ENCODE measurements at regions not wholly inside any gene's neighbourhood (a gene's known extent, or its start where the extent isn't known, plus 50 kb on each side); places are given as distances from the start of the nearest gene placed in this dataset.
"Not testable (repeated sequence)": the region's sequence is repeated elsewhere in the genome, so short reads cannot be mapped to it uniquely, and the experiment has no call there.

- H3K27me3 Mint-ChIP-seq (ENCODE audit: low read depth): peaks cover 51% of the 10 kb centered on the region
Measured at GRCh38 chr6:28838289-28838633, 85.5 kb downstream of the TRIM27 start.

GRCh38 chr6:28838634-28839442, 84.9 kb downstream of the TRIM27 start:
- peak; percentile 58 to 73 (median 65) for TF ChIP-seq CTCF (IDR thresholded peaks at IDR 0.05; ENCODE audit: unreplicated experiment in 3 of 3)
- H3K27me3 Mint-ChIP-seq (ENCODE audit: low read depth): peaks cover 51% of the 10 kb centered on the region
- no peaks in the 10 kb centered on the region for H3K36me3 Mint-ChIP-seq (ENCODE audit: low read depth)
- peaks cover 14% of the 10 kb centered on the region for H3K4me1 Mint-ChIP-seq
- H3K27ac Mint-ChIP-seq: peak overlapping the region; percentile 79 to 98 (median 95)
- no peaks in the 10 kb centered on the region for H3K9me3 Mint-ChIP-seq
- H3K4me3 Mint-ChIP-seq: peak overlapping the region; percentile 96 to 100 (median 99)

More at GRCh38 chr6:28838289-28838633, 85.5 kb downstream of the TRIM27 start:
- TF ChIP-seq CTCF (IDR thresholded peaks at IDR 0.05; ENCODE audit: unreplicated experiment in 3 of 3): no peak
- Mint-ChIP-seq H3K4me1 (peaks cover 14% of the 10 kb centered on the region), H3K27ac (peak overlapping the region; percentile 79 to 98 (median 95)), H3K9me3 (no peaks in the 10 kb centered on the region), H3K36me3 (ENCODE audit: low read depth) (no peaks in the 10 kb centered on the region), H3K4me3 (peak overlapping the region; percentile 96 to 100 (median 99))

GRCh38 chr6:28839443-28840120, 84.2 kb downstream of the TRIM27 start:
- Mint-ChIP-seq H3K4me1 (peaks cover 14% of the 10 kb centered on the region), H3K4me3 (peak overlapping the region; percentile 96 to 100 (median 99)), H3K27ac (peak overlapping the region in 2 of 3 experiments; percentile 79 to 95), H3K36me3 (ENCODE audit: low read depth) (no peaks in the 10 kb centered on the region), H3K9me3 (no peaks in the 10 kb centered on the region), H3K27me3 (ENCODE audit: low read depth) (peaks cover 51% of the 10 kb centered on the region)
- TF ChIP-seq CTCF (IDR thresholded peaks at IDR 0.05; ENCODE audit: unreplicated experiment in 3 of 3): no peak

GRCh38 chr6:28841290-28841689, 82.5 kb downstream of the TRIM27 start:
- H3K9me3 Mint-ChIP-seq: no peaks in the 10 kb centered on the region
- no peak overlapping the region for H3K4me3 Mint-ChIP-seq
- no peak for TF ChIP-seq CTCF (IDR thresholded peaks at IDR 0.05; ENCODE audit: unreplicated experiment in 3 of 3)
- no peaks in the 10 kb centered on the region for H3K36me3 Mint-ChIP-seq (ENCODE audit: low read depth)
- peaks cover 47% of the 10 kb centered on the region for H3K27me3 Mint-ChIP-seq (ENCODE audit: low read depth)
- H3K4me1 Mint-ChIP-seq: peaks cover 14% of the 10 kb centered on the region
- H3K27ac Mint-ChIP-seq: no peak overlapping the region

- not testable (repeated sequence) for H3K27ac Mint-ChIP-seq; H3K4me1 Mint-ChIP-seq; H3K36me3 Mint-ChIP-seq (ENCODE audit: low read depth); H3K4me3 Mint-ChIP-seq; H3K9me3 Mint-ChIP-seq
- H3K27me3 Mint-ChIP-seq (ENCODE audit: low read depth): peaks cover 34% of the 10 kb centered on the region
Measured at GRCh38 chr6:28848756-28849155, 75.0 kb downstream of the TRIM27 start.
